Hematopoietic multipotent progenitor cell treated with erythropoietin and hydrocortisone succinate and interleukin-3 and kit ligand, for 15 days (in vitro differentiated cells): ENCODE measurements at regions not wholly inside any gene's neighbourhood (a gene's known extent, or its start where the extent isn't known, plus 50 kb on each side); places are given as distances from the start of the nearest gene placed in this dataset.

Experiments used
- DNase-seq: peaks from one replicate; pipeline ENCODE4 v3.0.0-alpha.2; 2015; ENCODE audit warnings: low spot score

DNA sequence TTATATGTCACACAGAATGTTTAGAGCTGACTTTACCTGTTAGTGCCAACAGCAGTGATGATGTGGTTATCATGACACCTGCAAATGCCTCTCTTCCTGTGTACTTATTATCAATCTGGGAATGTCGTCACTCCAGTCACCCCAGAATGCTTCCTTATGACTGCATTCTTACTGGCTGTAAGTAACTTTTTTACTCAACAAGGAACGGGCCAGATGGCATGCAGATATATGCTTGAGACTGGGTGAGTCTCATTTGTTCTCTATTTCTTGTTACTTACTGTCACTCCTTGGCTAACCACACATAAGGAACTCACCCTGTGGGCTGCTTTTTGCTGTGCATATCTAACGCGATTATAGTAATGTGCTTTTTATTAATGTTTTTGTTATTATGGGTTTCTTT is 385.5 kb upstream of the MEF2C start:
- DNase-seq: no peak

- no peak for DNase-seq
These were observed 384.8 kb upstream of the MEF2C start for GRCh38 chr5:89267788-89268187.

GRCh38 chr5:89265511-89266179 is 382.7 kb upstream of the MEF2C start:
- no peak for DNase-seq

DNA sequence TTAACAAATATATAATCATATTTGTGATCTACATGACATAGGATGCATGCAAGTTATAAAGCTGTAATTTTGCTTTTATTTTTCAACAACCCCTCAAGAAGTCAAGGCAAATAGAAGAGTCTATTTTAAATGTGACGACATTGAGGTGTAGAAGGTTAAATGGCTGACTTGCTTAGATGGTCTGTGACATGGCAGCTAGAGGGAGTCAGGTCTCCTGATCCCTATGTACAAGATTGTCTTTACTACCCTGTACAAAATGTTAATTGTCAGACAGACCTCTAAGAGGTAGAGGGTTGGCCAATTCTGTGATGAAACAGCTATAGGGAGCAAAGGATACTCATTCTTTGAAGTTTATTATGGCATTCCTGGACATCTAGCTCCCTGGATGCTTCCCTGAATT is 380.9 kb upstream of the MEF2C start:
- no peak for DNase-seq

GRCh38 chr5:89262030-89262429 is 379.0 kb upstream of the MEF2C start:
- DNase-seq: no peak

DNA sequence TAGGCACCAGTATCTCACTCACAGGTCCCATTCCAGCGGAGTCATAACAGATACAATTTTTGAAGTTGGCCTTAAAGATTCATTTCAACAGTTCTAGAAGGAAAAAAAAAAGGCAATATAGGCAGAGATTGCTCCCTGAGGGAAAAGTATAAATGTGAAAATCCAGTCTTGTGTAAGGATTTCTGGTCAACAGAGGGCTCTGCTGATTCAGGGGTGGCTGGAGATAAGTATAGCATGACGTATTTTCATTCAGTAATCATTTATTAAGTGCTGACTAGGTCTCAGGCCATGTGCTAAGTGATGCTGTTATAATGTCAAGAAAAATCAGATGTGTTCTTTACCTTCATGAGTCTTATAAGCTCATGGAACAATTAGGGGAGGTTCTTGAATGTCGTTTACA is 377.3 kb upstream of the MEF2C start:
- no peak for DNase-seq

- no peak for DNase-seq
These were observed 373.0 kb upstream of the MEF2C start for GRCh38 chr5:89255845-89256463.

GRCh38 chr5:89253666-89254352 is 370.8 kb upstream of the MEF2C start:
- DNase-seq: no peak

GRCh38 chr5:89246864-89247263 is 363.9 kb upstream of the MEF2C start:
- DNase-seq: no peak

- no peak for DNase-seq
These were observed 363.3 kb upstream of the MEF2C start for GRCh38 chr5:89246252-89246651.

- DNase-seq: no peak
These were observed 360.6 kb upstream of the MEF2C start for GRCh38 chr5:89243611-89244010.

DNA sequence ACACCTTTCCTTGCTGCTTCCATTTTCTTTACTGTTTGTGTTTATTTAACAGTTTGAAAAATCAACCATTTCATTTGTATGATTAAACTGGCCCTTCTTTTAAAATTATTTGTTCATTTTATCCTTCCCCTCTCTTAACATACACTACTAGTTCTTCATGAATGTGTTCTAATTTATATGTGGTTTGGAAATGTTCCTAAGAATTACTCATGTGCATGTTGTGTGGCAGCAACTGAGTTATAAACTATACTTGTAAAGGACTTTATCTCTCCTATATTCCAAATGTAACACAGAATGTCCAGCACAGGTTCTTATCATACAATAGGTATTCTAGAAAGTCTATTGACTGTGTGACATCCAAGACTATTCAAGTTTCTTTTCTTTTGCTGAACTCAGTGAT is 358.2 kb upstream of the MEF2C start:
- DNase-seq: no peak

DNA sequence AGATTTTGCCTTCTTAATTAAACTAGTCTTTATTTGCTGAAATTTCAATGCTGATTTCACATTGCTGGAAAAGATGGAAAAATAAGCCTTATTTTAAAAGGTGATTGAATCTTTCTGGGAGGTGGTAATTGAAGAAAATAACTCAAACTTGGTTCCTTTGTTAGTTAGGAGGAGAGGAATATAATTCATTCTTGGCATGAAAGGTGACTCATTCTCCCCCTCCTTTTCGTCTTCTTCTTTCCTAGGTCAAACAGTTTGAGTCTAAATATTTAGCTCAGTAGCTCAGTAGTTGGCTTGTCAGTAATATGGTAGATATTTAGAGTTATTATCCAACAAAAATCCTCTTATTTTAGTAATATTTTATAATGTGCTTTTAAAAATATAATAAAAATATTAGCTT is 353.9 kb upstream of the MEF2C start:
- no peak for DNase-seq

DNA sequence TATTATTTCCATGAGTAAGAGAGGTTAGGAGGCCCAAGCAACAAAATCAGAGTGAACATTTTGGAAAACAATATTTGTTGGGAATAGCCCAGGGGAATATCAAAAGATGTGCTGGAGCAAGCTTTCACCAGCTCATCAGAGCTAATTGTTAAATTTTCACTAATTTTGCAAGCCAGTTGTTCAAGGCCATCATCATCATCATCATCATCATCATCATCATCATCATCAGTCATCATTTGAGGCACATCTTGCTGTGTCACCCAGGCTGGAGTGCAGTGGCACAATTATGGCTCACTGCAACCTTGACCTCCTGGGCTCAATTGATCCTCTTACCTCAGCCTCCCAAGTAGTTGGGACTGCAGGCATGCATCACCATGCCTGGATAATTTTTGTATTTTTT is 350.5 kb upstream of the MEF2C start:
- DNase-seq: no peak

DNA sequence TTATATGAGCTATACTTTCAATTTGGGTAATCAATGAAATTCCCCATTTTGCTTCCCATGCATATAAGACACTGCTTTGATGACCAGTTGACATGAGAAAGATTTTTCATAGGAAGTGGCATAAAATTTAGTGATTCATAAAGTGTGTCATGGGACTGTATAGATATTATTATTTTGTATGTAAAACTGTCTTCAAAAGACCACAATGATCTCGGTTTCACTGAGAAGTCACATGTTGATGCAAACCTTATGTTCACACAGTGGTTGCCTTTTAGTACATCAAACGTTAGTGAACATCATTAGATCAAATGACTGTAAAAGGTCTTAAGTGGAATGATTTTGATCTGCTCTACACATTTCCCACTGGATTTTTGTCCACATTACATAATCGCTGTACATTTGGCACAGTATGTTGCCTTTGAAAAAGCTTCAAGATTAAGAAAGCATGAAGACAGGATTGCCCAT is 349.2 kb upstream of the MEF2C start:
- DNase-seq: no peak

DNA sequence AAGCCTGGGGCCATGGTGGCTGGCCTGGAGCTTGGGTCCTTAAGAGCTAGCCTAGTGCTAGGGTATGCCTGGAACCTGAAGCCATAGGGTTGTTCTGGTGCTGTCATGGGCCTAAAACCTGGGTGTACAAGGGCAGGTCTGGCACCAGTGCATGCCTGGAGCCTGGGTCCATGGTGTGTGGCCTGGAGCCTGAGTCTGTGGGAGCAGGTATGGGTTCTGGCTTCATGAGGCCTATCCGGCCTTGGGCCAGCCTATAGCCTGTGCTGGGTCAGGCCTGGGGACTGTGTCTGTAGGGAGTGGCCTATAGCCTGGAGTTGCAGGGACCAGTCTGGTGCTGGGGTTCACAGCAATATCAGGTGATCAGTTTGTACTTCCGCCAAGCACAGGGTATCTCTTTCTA is 347.2 kb upstream of the MEF2C start:
- no peak for DNase-seq

- DNase-seq: no peak
These were observed 346.5 kb upstream of the MEF2C start for GRCh38 chr5:89229331-89230070.

GRCh38 chr5:89228355-89228754 is 345.4 kb upstream of the MEF2C start:
- no peak for DNase-seq

- DNase-seq: no peak
These were observed 335.4 kb upstream of the MEF2C start for GRCh38 chr5:89218364-89218763.

DNA sequence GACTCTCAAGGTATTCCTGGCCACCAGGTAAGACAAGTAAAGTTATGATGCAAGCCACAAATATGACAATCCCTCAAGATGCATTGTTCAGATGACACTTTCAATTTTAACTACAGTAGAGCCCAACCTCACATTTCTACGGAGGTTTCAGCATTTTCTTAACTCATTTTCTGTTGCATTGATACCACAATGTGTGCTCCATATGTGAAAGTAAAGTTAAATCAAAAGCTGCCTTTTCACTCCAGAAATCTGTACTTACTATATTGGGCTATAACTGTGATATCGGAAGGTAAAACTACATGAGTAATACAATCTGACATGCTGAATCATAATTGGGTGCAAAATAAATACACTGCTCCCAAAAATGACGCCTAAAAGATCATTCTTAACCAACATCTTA is 333.6 kb upstream of the MEF2C start:
- DNase-seq: no peak

DNA sequence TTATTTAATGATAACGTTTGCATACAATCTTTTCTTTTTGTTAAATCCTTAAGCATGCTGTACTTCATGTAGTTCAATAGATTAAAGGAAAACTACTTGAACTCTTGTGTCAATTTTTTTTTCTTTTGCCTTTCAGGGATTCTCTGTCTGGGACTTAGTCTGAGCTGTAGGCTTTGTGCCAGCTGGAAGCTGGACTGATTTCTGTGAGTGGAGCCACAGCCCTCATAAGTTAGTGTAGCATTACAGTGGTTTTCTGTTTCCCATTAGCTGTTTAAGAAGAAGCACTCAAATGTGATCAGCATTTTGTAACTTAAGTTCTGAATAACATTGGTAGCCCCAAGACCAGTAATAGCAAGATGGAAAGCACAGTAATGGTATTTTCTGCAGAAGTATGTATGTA is 330.6 kb upstream of the MEF2C start:
- no peak for DNase-seq

DNA sequence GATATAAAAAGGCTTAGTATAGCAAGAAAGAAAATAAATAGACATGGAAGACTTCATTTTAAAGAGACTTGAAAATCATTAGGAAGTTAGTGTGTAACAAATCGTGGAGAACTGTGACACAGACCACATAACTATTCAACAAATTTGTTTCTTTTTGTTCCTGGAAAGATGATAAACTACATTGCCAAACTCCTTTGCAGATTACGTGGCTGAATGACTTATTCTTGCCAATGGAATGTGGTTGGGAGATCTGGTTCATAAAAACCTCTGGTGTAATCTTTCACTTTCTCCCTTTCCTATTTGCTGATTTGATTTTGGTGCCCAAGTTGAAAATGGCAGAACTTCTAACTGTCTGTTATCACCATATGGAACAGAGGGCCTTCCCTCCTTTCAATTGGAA is 328.9 kb upstream of the MEF2C start:
- no peak for DNase-seq

DNA sequence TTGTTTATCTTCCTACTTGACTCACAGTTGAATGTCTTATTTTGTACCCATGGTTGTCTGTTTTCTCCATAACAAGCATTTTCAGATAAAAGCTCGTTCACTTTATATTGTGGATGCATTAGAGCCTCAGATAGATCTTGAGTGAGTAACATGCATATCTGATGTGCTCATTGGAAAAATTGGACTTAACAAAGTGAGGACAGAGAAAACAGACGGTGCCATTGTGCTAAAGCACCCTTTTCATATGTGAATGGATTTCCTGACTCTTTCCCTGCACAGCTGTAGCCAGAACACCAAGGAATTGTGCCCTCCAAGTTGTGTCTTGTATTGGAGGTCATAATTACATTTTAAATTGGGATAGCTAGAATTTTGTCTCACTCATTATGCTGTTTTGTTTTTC is 325.8 kb upstream of the MEF2C start:
- DNase-seq: no peak
